B cell (primary cell): ENCODE measurements at regions not wholly inside any gene's neighbourhood (a gene's known extent, or its start where the extent isn't known, plus 50 kb on each side); places are given as distances from the start of the nearest gene placed in this dataset.

Source experiments
- ATAC-seq: fragments of 200-7000 bp; cut with Tn5 transposase; one replicate; pipeline ENCODE4 v1.10.0; 2021; ENCODE audit warnings: low read depth, mild to moderate bottlenecking, moderate number of reproducible peaks, moderate library complexity
- CTCF ChIA-PET: fragments of 350-600 bp; sonication (Branson Sonifier 250); formaldehyde crosslinking; loops from one replicate; lab custom pipeline; 2021; ENCODE audit warnings: antibody characterized with exemption, inconsistent platforms; lab: Charles Lee
- POLR2A ChIA-PET: fragments of 350-600 bp; sonication (Branson Sonifier 250); formaldehyde crosslinking; loops from one replicate; lab custom pipeline; 2021; ENCODE audit warnings: antibody characterized with exemption; lab: Charles Lee
- DNase-seq: peaks from one replicate; pipeline ENCODE4 v3.0.0; 2013
- H2AFZ ChIP-seq: 2 replicates; pipeline ENCODE4 v1.6.1; 2012; ENCODE audit warnings: mild to moderate bottlenecking, low read depth, low read length; ENCODE audit not compliant: insufficient read depth, poor library complexity, severe bottlenecking
- H3K27ac ChIP-seq, 2 donors: 1 replicate in 1 of 2; 2 replicates in 1 of 2; pipeline ENCODE4 v1.5.1; 2012 to 2013; ENCODE audit warnings: low read length in 2 of 2, mild to moderate bottlenecking in 2 of 2, moderate library complexity in 1 of 2
- H3K27me3 ChIP-seq, 4 experiments: fragments of 200-600 bp in 1 of 4; sonication (generic) in 1 of 4; replicated peaks in 1 of 4; 1 replicate in 2 of 4; 2 replicates in 2 of 4; pipeline versions ENCODE4 v1.6.1 to v1.7.0; 2013 to 2016; ENCODE audit warnings: low read length in 3 of 4, mild to moderate bottlenecking in 2 of 4, mixed read lengths in 1 of 4, moderate library complexity in 1 of 4; ENCODE audit not compliant: insufficient read depth in 4 of 4, control insufficient read depth in 3 of 4; ENCODE audit errors: control extremely low read depth in 1 of 4
- H3K36me3 ChIP-seq, 2 experiments: replicated peaks in 1 of 2; 1 replicate in 1 of 2; 2 replicates in 1 of 2; pipeline versions ENCODE4 v1.6.1 to v1.7.1; 2013; ENCODE audit warnings: low read length in 1 of 2; ENCODE audit not compliant: insufficient read depth in 2 of 2, control insufficient read depth in 1 of 2; ENCODE audit errors: control extremely low read depth in 1 of 2, extremely low read depth in 1 of 2
- H3K4me1 ChIP-seq, 2 donors: fragments of 200-600 bp in 1 of 2; sonication (generic) in 1 of 2; 1 replicate in 1 of 2; 2 replicates in 1 of 2; pipeline versions ENCODE4 v1.5.1 to v1.6.1; 2013 to 2017; ENCODE audit warnings: low read length in 2 of 2; ENCODE audit not compliant: control insufficient read depth in 2 of 2, insufficient read depth in 2 of 2
- H3K4me2 ChIP-seq: replicated peaks from 2 replicates; pipeline ENCODE3; 2012; ENCODE audit warnings: mild to moderate bottlenecking, low read depth, low read length; ENCODE audit not compliant: poor library complexity, severe bottlenecking
- H3K4me3 ChIP-seq, 5 experiments: fragments of 200-600 bp in 1 of 5; sonication (generic) in 1 of 5; 1 replicate in 3 of 5; 2 replicates in 2 of 5; pipeline versions ENCODE4 v1.5.1 to v1.7.0; 2011 to 2016; ENCODE audit warnings: low read length in 4 of 5, mild to moderate bottlenecking in 4 of 5, low read depth in 2 of 5, control low read depth in 1 of 5, moderate library complexity in 1 of 5; ENCODE audit not compliant: insufficient read depth in 1 of 5; ENCODE audit errors: control extremely low read depth in 1 of 5, extremely low read depth in 1 of 5
- H3K79me2 ChIP-seq: fragments of 200-600 bp; sonication (generic); one replicate; pipeline ENCODE4 v1.6.0; 2016; ENCODE audit warnings: low read length; ENCODE audit not compliant: control insufficient read depth, insufficient read depth
- H3K9ac ChIP-seq: fragments of 200-600 bp; sonication (generic); 2 replicates; pipeline ENCODE4 v1.6.1; 2017; ENCODE audit warnings: mild to moderate bottlenecking, low read length, moderate library complexity
- H3K9me3 ChIP-seq, 3 donors: one replicate each; pipeline versions ENCODE4 v1.6.1 to v1.7.1; 2013; ENCODE audit warnings: low read length in 2 of 3; ENCODE audit not compliant: control insufficient read depth in 2 of 3, insufficient read depth in 1 of 3; ENCODE audit errors: control extremely low read depth in 1 of 3
- H4K20me1 ChIP-seq: 2 replicates; pipeline ENCODE4 v1.6.0; 2012; ENCODE audit warnings: mild to moderate bottlenecking, low read length; ENCODE audit not compliant: insufficient read depth, control insufficient read depth, poor library complexity, severe bottlenecking
- H3K27ac Mint-ChIP-seq: one replicate; pipeline ENCODE4 v1.8.0; 2021; ENCODE audit warnings: mixed read lengths
- H3K27me3 Mint-ChIP-seq: one replicate; pipeline ENCODE4 v1.8.0; 2021; ENCODE audit warnings: mixed read lengths
- H3K4me1 Mint-ChIP-seq: one replicate; pipeline ENCODE4 v1.8.0; 2021; ENCODE audit warnings: mixed read lengths
- H3K4me3 Mint-ChIP-seq: one replicate; pipeline ENCODE4 v1.8.0; 2021; ENCODE audit warnings: mixed read lengths
- H3K9me3 Mint-ChIP-seq: one replicate; pipeline ENCODE4 v1.8.0; 2022; ENCODE audit warnings: mixed read lengths; ENCODE audit not compliant: insufficient read depth
- EZH2 ChIP-seq: IDR thresholded peaks from 2 replicates; pipeline ENCODE4 v1.6.1; 2012; ENCODE audit warnings: borderline replicate concordance, low read depth, mild to moderate bottlenecking, moderate library complexity, low read length; ENCODE audit not compliant: insufficient read depth, poor library complexity, severe bottlenecking
- WGBS: methylation state at CpG from one replicate; pipeline ENCODE4 v1.1.5; 2013; ENCODE audit warnings: missing lambda C conversion rate; ENCODE audit not compliant: insufficient coverage; 5-methylcytosine and 5-hydroxymethylcytosine counted together
- intact Hi-C: fragments of 100-400 bp; cut with micrococcal nuclease; formaldehyde crosslinking; loops from one replicate; pipeline ENCODE4 v1.10.0; 2022
- TF ChIP-seq, protein P1 (sequence below): fragments of 200-600 bp; IDR thresholded peaks from one replicate; pipeline ENCODE4 v1.8.0; 2022; ENCODE audit warnings: antibody characterized with exemption, mild to moderate bottlenecking

DNA sequence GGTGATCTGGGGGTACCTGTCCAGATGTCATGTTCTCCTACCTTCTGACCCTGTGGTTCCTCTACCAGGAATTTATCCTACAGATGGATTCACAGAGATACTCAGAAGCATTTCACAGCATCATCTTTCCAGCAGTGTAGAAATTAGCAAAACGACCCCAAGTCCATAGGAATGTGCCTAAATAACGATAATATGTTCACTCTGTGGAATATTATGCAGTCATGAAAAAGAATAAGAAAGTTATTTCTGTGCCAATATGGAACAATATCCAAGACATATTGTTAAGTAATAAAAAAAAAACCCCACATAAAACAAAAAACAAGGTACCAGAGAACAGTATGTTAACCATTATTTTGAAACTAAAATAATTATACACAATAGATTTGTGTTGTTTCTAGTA is 123.8 kb upstream of the SDK1 start:
- peaks cover 0 to 3% (median 0%) of the 10 kb centered on the region in 3 donors for H3K9me3 ChIP-seq
- H3K4me1 Mint-ChIP-seq = no peaks in the 10 kb centered on the region
- ChIA-PET POLR2A (no interaction called here), CTCF (no interaction called here)
- no peak overlapping the region for H2AFZ ChIP-seq
- H3K4me3 ChIP-seq = no peak overlapping the region
- H3K9ac ChIP-seq = no peak overlapping the region
- no peaks in the 10 kb centered on the region for H3K4me1 ChIP-seq
- H4K20me1 ChIP-seq = no peaks in the 10 kb centered on the region
- H3K36me3 ChIP-seq = no peaks in the 10 kb centered on the region
- H3K4me3 Mint-ChIP-seq = no peak overlapping the region
- no CpG with 5 or more reads among the region's 2 CpGs for WGBS
- H3K4me2 ChIP-seq = no peak overlapping the region
- no peak for DNase-seq
- intact Hi-C loops = no loop called here
- H3K27me3 Mint-ChIP-seq = peaks cover 26% of the 10 kb centered on the region
- no peak overlapping the region for H3K27ac Mint-ChIP-seq
- TF ChIP-seq, protein P1, sequence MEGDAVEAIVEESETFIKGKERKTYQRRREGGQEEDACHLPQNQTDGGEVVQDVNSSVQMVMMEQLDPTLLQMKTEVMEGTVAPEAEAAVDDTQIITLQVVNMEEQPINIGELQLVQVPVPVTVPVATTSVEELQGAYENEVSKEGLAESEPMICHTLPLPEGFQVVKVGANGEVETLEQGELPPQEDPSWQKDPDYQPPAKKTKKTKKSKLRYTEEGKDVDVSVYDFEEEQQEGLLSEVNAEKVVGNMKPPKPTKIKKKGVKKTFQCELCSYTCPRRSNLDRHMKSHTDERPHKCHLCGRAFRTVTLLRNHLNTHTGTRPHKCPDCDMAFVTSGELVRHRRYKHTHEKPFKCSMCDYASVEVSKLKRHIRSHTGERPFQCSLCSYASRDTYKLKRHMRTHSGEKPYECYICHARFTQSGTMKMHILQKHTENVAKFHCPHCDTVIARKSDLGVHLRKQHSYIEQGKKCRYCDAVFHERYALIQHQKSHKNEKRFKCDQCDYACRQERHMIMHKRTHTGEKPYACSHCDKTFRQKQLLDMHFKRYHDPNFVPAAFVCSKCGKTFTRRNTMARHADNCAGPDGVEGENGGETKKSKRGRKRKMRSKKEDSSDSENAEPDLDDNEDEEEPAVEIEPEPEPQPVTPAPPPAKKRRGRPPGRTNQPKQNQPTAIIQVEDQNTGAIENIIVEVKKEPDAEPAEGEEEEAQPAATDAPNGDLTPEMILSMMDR = no peak
- no peak for TF ChIP-seq EZH2
- H3K27ac ChIP-seq = no peak overlapping the region
- H3K9me3 Mint-ChIP-seq = no peaks in the 10 kb centered on the region
- H3K79me2 ChIP-seq = no peaks in the 10 kb centered on the region
- ATAC-seq = no peak
- H3K27me3 ChIP-seq = peaks cover 0 to 3% (median 0%) of the 10 kb centered on the region in 4 experiments

DNA sequence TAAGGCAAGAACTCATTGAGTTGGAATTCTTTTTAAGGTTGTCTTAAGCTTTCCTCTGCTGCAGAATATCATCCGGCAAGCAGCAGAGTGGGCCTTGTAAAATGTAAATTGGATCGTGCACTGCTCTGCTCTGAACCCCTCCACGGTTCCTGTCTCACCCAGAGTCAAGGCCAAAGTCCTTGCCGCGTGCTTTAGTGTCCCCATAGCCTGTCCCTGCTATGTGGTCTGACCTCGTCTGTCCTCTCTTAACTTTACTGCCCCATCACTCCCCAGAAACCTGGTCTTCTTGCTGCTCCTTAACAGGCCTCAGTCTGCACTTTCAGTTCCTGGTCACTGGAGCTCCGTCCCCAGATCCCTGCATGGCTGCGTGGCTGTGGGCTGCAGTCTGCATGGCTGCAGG is 121.6 kb upstream of the SDK1 start:
- Histone ChIP-seq H3K36me3 (no peaks in the 10 kb centered on the region), H3K79me2 (no peaks in the 10 kb centered on the region), H3K9me3 (peaks cover 0 to 11% (median 0%) of the 10 kb centered on the region in 3 donors), H3K4me2 (no peak overlapping the region), H4K20me1 (no peaks in the 10 kb centered on the region), H3K9ac (no peak overlapping the region), H3K4me1 (no peaks in the 10 kb centered on the region), H2AFZ (no peak overlapping the region), H3K27me3 (peaks cover 0 to 3% (median 0%) of the 10 kb centered on the region in 4 experiments), H3K27ac (no peak overlapping the region), H3K4me3 (no peak overlapping the region)
- 91% methylated on average over 8 of the region's 8 CpGs for WGBS
- ATAC-seq (no peak), DNase-seq (no peak)
- ChIA-PET POLR2A (no interaction called here), CTCF (no interaction called here)
- Mint-ChIP-seq H3K27ac (no peak overlapping the region), H3K27me3 (peaks cover 21% of the 10 kb centered on the region), H3K9me3 (no peaks in the 10 kb centered on the region), H3K4me1 (no peaks in the 10 kb centered on the region), H3K4me3 (no peak overlapping the region)
- no peak for TF ChIP-seq EZH2
- TF ChIP-seq, protein P1 = no peak
- intact Hi-C loops = no loop called here
